NCI-H748 (cell line): ENCODE measurements at regions not wholly inside any gene's neighbourhood (a gene's known extent, or its start where the extent isn't known, plus 50 kb on each side); places are given as distances from the start of the nearest gene placed in this dataset.

ENCODE experiments used
- DNase-seq: peaks from one replicate; lab custom pipeline; 2025; ENCODE audit not compliant: unreplicated experiment; lab: John Stamatoyannopoulos, UW

GRCh38 chr1:172946814-172947507, 103.8 kb downstream of the TNFSF18 start:
- no peak for DNase-seq

GRCh38 chr1:172948457-172948856, 102.3 kb downstream of the TNFSF18 start:
- no peak for DNase-seq

GRCh38 chr1:172949096-172949495, 101.6 kb downstream of the TNFSF18 start:
- no peak for DNase-seq

GRCh38 chr1:172950528-172950927, 100.2 kb downstream of the TNFSF18 start:
- no peak for DNase-seq

GRCh38 chr1:172951730-172952365, 98.9 kb downstream of the TNFSF18 start:
- DNase-seq: no peak

GRCh38 chr1:172952516-172952915, 98.2 kb downstream of the TNFSF18 start:
- no peak for DNase-seq

- DNase-seq: no peak
Observed at GRCh38 chr1:172954476-172955150, 96.1 kb downstream of the TNFSF18 start.

GRCh38 chr1:172955161-172955815, 95.5 kb downstream of the TNFSF18 start:
- DNase-seq: no peak

- no peak for DNase-seq
Observed at GRCh38 chr1:172956871-172957270, 93.9 kb downstream of the TNFSF18 start.

- no peak for DNase-seq
Observed at GRCh38 chr1:172957491-172957890, 93.2 kb downstream of the TNFSF18 start.

- DNase-seq: no peak
Observed at GRCh38 chr1:172959571-172959970, 91.2 kb downstream of the TNFSF18 start.

GRCh38 chr1:172960019-172960418, 90.7 kb downstream of the TNFSF18 start:
- no peak for DNase-seq

- DNase-seq: no peak
Observed at GRCh38 chr1:172960454-172961208, 90.1 kb downstream of the TNFSF18 start.

- no peak for DNase-seq
Observed at GRCh38 chr1:172964864-172965263, 85.9 kb downstream of the TNFSF18 start.

- DNase-seq: no peak
Observed at GRCh38 chr1:172966844-172967540, 83.7 kb downstream of the TNFSF18 start.

- no peak for DNase-seq
Observed at GRCh38 chr1:172967936-172968335, 82.8 kb downstream of the TNFSF18 start.

- no peak for DNase-seq
Observed at GRCh38 chr1:172969611-172970010, 81.1 kb downstream of the TNFSF18 start.

GRCh38 chr1:172970186-172970585, 80.6 kb downstream of the TNFSF18 start:
- DNase-seq: no peak

GRCh38 chr1:172971241-172971640, 79.5 kb downstream of the TNFSF18 start:
- no peak for DNase-seq

- no peak for DNase-seq
Observed at GRCh38 chr1:172972258-172972657, 78.5 kb downstream of the TNFSF18 start.
